Heart right ventricle (tissue), 16 donors: ENCODE measurements at regions not wholly inside any gene's neighbourhood (a gene's known extent, or its start where the extent isn't known, plus 50 kb on each side); places are given as distances from the start of the nearest gene placed in this dataset.
"Not testable (repeated sequence)": the region's sequence is repeated elsewhere in the genome, so short reads cannot be mapped to it uniquely, and the experiment has no call there.

ENCODE experiments used
- ATAC-seq, 8 donors: fragments of 200-7000 bp; cut with Tn5 transposase; one replicate each; pipeline ENCODE4 v1.9.1; 2020; ENCODE audit warnings: mild to moderate bottlenecking in 8 of 8, moderate library complexity in 8 of 8, moderate number of reproducible peaks in 1 of 8
- DNase-seq, 2 donors: peaks; one replicate each; pipeline ENCODE4 v3.0.0-alpha.2; 2020
- H3K27ac ChIP-seq, 10 donors: fragments of 200-600 bp; sonication (generic) in 2 of 10; one replicate each; pipeline versions ENCODE4 v1.5.0 to v1.8.0; 2020 to 2022; ENCODE audit warnings: mild to moderate bottlenecking in 3 of 10
- H3K27me3 ChIP-seq, 7 donors: fragments of 200-600 bp; one replicate each; pipeline ENCODE4 v1.8.0; 2021 to 2022; ENCODE audit warnings: mild to moderate bottlenecking in 2 of 7
- H3K36me3 ChIP-seq, 9 donors: fragments of 200-600 bp; sonication (generic) in 1 of 9; one replicate each; pipeline versions ENCODE4 v1.5.0 to v1.8.0; 2020 to 2022; ENCODE audit warnings: mild to moderate bottlenecking in 2 of 9
- H3K4me1 ChIP-seq, 9 donors: fragments of 200-600 bp; sonication (generic) in 1 of 9; one replicate each; pipeline versions ENCODE4 v1.5.0 to v1.8.0; 2020 to 2022; ENCODE audit warnings: mild to moderate bottlenecking in 4 of 9
- H3K4me3 ChIP-seq, 10 donors: fragments of 200-600 bp; sonication (generic) in 2 of 10; one replicate each; pipeline versions ENCODE4 v1.5.0 to v1.8.0; 2020 to 2022; ENCODE audit warnings: mild to moderate bottlenecking in 7 of 10, moderate library complexity in 2 of 10
- H3K9me3 ChIP-seq, 11 donors: fragments of 200-600 bp in 10 of 11; sonication (generic) in 2 of 11; one replicate each; pipeline versions ENCODE4 v1.5.0 to v1.8.0; 2013 to 2022; ENCODE audit warnings: mild to moderate bottlenecking in 2 of 11, control low read depth in 1 of 11, moderate library complexity in 1 of 11
- WGBS, 2 donors: extraction: QIAGEN DNeasy Blood & Tissue Kit; methylation state at CpG; one replicate each; pipeline ENCODE4 v1.1.7; 2013; ENCODE audit warnings: inconsistent platforms in 1 of 2; 5-methylcytosine and 5-hydroxymethylcytosine counted together
- intact Hi-C, 10 donors: fragments of 100-400 bp; cut with DNase I; formaldehyde crosslinking; loops; one replicate each; pipeline versions ENCODE4 v1.11.1 to v1.14.2; 2022
- TF ChIP-seq, protein P1 (sequence below), 9 donors: fragments of 200-600 bp; sonication (generic) in 2 of 9; IDR thresholded peaks; one replicate each; pipeline versions ENCODE4 v1.5.0 to v1.8.0; 2021 to 2022; ENCODE audit warnings: antibody characterized with exemption in 9 of 9, mild to moderate bottlenecking in 5 of 9, moderate library complexity in 1 of 9
- donor health status: Arrhythmogenic right ventricular cardiomyopathy.
- donor health status: ischemic (EF 13 %, LVEDD 7.1; RV severe dilation, severe dysfunction).
- donor health status: healthy with polysubstance abuse.
- donor health status: DM: no; HTN: yes; CAD: no.
- donor health status: DM: no; HTN: no; CAD: no.
- donor health status: ischemic (EF 25% LVEDD 6.9; RV normal size, moderate dysfunction).
- donor health status: ischemic (EF 25% LVEDD 5.7; RV mildly dilated, moderate dysfunction).
- donor health status: healthy.
- donor health status: DM: yes; HTN: yes; CAD: no.
- donor health status: Ischemic cardiomyopathy.
- donor health status: ischemic (EF 35%, LVEDD 5.7; RV mildly dilated, moderate dysfunction).
- donor health status: nonischemic (EF 11% LVEDD 7.7; RV severe dilation, severe dysfunction).
- donor health status: DM: yes; HTN: yes; CAD: no.
- donor health status: PGD.
- donor health status: ischemic (EF 29% LVEDD 5.4; RV normal size, mild dysfunction).
- donor health status: nonischemic (EF 23%, LVEDD 6.1; RV moderate dilation, normal function).

DNA sequence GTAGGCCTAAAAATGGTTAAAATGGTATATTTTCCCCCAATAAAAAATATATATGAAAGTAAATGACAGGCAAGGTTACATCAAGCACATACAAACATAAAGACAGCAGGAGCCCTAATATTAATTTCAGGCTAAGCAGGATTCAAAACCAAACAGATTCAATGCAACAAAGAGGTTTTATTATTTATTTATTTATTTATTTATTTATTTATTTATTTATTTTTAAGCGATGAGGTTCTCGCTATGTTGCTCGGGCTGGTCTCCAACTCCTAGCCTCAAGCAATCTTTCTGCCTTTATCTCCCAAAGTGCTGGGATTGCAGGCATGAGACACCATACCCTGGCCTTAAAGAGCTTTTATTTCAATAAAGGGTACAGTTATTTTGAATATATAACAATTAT lies 106.4 kb upstream of the SHB start:
- H3K9me3 ChIP-seq: peaks cover 0 to 15% (median 7%) of the 10 kb centered on the region in 11 donors
- H3K36me3 ChIP-seq: no peaks in the 10 kb centered on the region
- intact Hi-C loops: no loop called here
- no peak overlapping the region for H3K4me3 ChIP-seq
- 95 to 98% methylated on average over 3 of the region's 3 CpGs for WGBS, 2 donors
- TF ChIP-seq, protein P1, sequence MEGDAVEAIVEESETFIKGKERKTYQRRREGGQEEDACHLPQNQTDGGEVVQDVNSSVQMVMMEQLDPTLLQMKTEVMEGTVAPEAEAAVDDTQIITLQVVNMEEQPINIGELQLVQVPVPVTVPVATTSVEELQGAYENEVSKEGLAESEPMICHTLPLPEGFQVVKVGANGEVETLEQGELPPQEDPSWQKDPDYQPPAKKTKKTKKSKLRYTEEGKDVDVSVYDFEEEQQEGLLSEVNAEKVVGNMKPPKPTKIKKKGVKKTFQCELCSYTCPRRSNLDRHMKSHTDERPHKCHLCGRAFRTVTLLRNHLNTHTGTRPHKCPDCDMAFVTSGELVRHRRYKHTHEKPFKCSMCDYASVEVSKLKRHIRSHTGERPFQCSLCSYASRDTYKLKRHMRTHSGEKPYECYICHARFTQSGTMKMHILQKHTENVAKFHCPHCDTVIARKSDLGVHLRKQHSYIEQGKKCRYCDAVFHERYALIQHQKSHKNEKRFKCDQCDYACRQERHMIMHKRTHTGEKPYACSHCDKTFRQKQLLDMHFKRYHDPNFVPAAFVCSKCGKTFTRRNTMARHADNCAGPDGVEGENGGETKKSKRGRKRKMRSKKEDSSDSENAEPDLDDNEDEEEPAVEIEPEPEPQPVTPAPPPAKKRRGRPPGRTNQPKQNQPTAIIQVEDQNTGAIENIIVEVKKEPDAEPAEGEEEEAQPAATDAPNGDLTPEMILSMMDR (IDR thresholded peaks at IDR 0.05): no peak
- peaks cover 0 to 21% (median 11%) of the 10 kb centered on the region in 9 donors for H3K4me1 ChIP-seq
- H3K27me3 ChIP-seq: peaks cover 0 to 10% (median 0%) of the 10 kb centered on the region in 7 donors
- no peak overlapping the region for H3K27ac ChIP-seq
- DNase-seq: no peak
- ATAC-seq: no peak

DNA sequence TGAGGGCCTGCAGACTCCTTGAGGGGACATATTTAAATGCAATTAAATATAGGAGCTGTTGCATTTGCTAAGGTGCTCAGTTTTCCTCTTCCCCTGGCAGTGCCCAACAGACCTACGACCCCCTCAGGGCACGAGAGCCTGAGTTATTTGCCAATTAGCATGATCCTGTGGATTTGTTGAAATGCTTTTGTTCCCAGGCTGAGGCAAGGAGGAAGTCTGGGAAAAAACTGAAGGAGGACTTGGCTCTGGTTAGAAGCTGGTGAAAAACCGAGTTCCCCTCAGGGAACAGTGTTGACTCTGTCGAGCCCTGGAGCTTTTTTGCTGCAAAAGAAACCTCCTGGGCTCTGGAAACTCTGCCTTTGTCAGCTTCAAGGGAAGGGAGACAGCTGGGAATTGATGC lies 103.6 kb upstream of the SHB start:
- no peaks in the 10 kb centered on the region for H3K36me3 ChIP-seq
- H3K27me3 ChIP-seq: no peaks in the 10 kb centered on the region
- TF ChIP-seq, protein P1 (IDR thresholded peaks at IDR 0.05): no peak
- no peak overlapping the region for H3K4me3 ChIP-seq
- DNase-seq: no peak
- H3K4me1 ChIP-seq: peaks cover 0 to 21% (median 11%) of the 10 kb centered on the region in 9 donors
- WGBS, 2 donors: 27 to 32% methylated on average over 4 of the region's 4 CpGs
- H3K9me3 ChIP-seq: peaks cover 0 to 28% (median 12%) of the 10 kb centered on the region in 11 donors
- intact Hi-C loops: loop anchor here in 1 of 10 donors (5.0 kb wide), 1 partner anchor 75 kb away; no protein-coding TSS in a partner anchor
- peak overlapping the region in 4 of 10 donors; percentile 7 to 49 (median 30) for H3K27ac ChIP-seq
- ATAC-seq: peak in 3 of 8 donors; percentile 42 to 52 (median 47)

DNA sequence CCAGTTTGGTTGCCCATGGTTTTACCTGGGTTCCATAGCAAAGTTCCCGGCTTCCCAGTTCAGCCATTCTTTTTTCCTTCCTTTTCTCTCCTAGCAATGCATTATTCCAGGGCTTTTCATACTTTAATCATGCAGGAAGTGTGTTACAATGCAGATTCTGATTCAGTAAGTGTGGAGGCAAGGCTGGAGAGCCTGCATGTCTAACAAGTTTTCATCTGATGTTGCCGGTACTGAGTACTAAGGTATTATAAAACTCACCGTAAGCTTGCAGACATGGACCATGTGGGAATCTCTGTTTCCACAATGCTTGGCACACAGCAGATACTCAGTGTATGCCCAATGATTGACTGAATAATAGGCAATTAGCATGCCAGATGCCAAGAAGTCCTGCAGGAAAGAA lies 102.9 kb upstream of the SHB start:
- Histone ChIP-seq H3K36me3 (no peaks in the 10 kb centered on the region), H3K27me3 (no peaks in the 10 kb centered on the region), H3K9me3 (peaks cover 0 to 28% (median 12%) of the 10 kb centered on the region in 11 donors), H3K27ac (peak overlapping the region in 3 of 10 donors; percentile 7 to 49 (median 39)), H3K4me3 (no peak overlapping the region), H3K4me1 (peaks cover 0 to 21% (median 11%) of the 10 kb centered on the region in 9 donors)
- DNase-seq (no peak), ATAC-seq (no peak)
- intact Hi-C loops: loop anchor here in 1 of 10 donors (5.0 kb wide), 1 partner anchor 75 kb away; no protein-coding TSS in a partner anchor
- 64 to 75% methylated on average over 3 of the region's 3 CpGs for WGBS, 2 donors
- TF ChIP-seq, protein P1 (IDR thresholded peaks at IDR 0.05): no peak

DNA sequence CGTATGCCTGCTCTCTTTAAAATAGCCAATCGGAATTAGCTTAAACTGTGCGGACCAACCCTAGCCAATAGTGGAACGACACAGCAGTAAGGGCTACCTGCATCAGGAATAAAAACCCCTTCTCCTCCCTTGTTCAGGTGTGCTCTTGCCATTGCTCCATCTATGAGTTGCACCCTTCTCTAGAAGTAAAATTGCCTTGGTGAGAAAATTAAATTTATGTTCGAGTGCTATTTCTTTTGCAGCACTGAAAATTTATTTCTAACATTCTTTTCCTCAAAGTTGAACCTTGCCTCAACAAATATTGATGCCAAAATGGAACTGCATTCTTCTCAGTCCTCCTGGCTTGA lies 102.5 kb upstream of the SHB start:
- Histone ChIP-seq H3K27ac (no peak overlapping the region), H3K4me1 (peaks cover 0 to 21% (median 11%) of the 10 kb centered on the region in 9 donors), H3K36me3 (no peaks in the 10 kb centered on the region), H3K9me3 (peaks cover 0 to 28% (median 12%) of the 10 kb centered on the region in 11 donors), H3K27me3 (no peaks in the 10 kb centered on the region), H3K4me3 (no peak overlapping the region)
- intact Hi-C loops: loop anchor here in 1 of 10 donors (5.0 kb wide), 1 partner anchor 74 kb away; no protein-coding TSS in a partner anchor
- no peak for ATAC-seq
- WGBS, 2 donors: 92 to 94% methylated on average over 5 of the region's 5 CpGs
- TF ChIP-seq, protein P1 (IDR thresholded peaks at IDR 0.05): no peak
- DNase-seq: no peak

DNA sequence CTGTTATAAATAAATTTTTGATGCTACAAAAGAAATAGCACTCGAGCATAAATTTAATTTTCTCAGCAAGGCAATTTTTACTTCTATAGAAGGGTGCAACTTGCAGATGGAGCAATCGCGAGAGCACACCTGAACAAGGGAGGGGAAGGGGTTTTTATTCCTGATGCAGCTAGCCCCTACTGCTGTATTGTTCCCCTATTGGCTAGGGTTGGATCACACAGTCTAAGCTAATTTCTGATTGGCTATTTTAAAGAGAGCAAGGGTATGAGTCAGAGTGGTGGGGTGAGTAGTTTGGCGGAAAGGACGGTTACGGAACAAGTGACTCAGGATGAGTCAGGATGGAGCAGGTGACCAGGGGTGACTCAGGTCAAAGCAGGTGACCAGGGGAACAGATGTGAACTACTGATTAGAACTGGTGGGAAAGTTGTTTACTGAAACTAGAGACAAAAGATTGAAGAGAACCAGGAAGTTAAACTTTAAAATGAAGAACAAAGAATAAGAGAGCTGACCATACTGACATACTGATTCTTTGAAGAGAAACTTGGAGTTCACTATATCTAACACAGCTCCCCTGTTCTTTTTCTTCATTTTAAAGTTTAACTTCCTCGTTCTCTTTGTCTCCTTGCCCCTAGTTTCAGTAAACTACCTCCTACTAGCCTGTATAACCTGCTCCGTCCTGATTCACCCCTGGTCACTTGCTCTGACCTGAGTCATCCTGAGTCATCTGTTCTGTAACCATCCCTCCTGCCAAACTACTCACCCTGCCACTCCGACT lies 101.9 kb upstream of the SHB start:
- intact Hi-C loops: loop anchor here in 1 of 10 donors (5.0 kb wide), 1 partner anchor 74 kb away; no protein-coding TSS in a partner anchor
- not testable (repeated sequence) for ATAC-seq, H3K4me3 ChIP-seq, H3K27me3 ChIP-seq, DNase-seq, H3K36me3 ChIP-seq, H3K27ac ChIP-seq
- Histone ChIP-seq H3K9me3 (peaks cover 0 to 28% (median 12%) of the 10 kb centered on the region in 11 donors), H3K4me1 (peaks cover 0 to 21% (median 11%) of the 10 kb centered on the region in 9 donors)
- WGBS, 2 donors: 93 to 95% methylated on average over 9 of the region's 9 CpGs

DNA sequence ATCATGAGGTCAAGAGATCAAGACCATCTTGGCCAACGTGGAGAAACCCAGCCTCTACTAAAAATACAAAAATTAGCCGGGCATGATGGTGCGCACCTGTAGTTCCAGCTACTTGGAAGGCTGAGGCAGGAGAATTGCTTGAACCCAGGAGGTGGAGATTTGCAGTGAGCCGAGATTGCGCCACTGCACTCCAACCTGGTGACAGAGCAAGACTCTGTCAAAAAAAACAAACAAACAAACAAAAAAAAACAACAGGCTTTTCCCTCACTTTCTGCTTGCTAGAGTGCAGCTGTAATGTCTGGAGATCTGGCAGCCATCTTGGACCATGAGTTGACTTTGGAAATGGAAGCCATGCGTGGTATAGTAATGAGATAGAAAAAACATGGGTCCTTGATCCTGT lies 101.1 kb upstream of the SHB start:
- H3K27ac ChIP-seq, H3K27me3 ChIP-seq, H3K4me3 ChIP-seq, ATAC-seq, DNase-seq, H3K36me3 ChIP-seq: not testable (repeated sequence)
- H3K9me3 ChIP-seq: peaks cover 0 to 28% (median 12%) of the 10 kb centered on the region in 11 donors
- H3K4me1 ChIP-seq: peaks cover 0 to 21% (median 11%) of the 10 kb centered on the region in 9 donors
- intact Hi-C loops: loop anchor here in 1 of 10 donors (5.0 kb wide), 1 partner anchor 73 kb away; no protein-coding TSS in a partner anchor
- WGBS, 2 donors: 94 to 97% methylated on average over 6 of the region's 6 CpGs
